ENCODE measurements at regions not wholly inside any gene's neighbourhood (a gene's known extent, or its start where the extent isn't known, plus 50 kb on each side); places are given as distances from the start of the nearest gene placed in this dataset.

DNA sequence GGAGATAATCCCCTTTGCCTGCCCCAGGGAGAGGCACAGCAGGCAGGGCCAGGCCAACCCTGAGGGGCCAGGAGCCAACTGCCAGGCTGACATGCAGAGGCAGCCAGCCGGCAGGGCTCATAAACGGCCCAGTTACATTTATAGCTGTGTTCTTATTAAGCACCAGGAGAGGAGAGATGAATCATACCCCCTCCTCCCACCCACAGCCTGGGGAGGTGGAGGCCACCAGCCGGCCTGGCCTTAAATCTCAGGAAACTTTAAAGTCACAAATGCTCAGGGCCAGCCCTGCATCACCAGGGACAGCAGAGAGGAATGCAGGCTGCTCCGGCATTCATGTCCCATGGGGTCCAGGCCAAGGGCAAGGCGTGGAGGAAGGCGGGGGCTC lies 177.2 kb downstream of the TMEM132E start:
- no peak for TF ChIP-seq POLR2AphosphoS5 (IDR thresholded peaks at IDR 0.05; ENCODE audit: insufficient read depth in 1 of 2, low read depth in 1 of 2)
- TF ChIP-seq, protein P1, sequence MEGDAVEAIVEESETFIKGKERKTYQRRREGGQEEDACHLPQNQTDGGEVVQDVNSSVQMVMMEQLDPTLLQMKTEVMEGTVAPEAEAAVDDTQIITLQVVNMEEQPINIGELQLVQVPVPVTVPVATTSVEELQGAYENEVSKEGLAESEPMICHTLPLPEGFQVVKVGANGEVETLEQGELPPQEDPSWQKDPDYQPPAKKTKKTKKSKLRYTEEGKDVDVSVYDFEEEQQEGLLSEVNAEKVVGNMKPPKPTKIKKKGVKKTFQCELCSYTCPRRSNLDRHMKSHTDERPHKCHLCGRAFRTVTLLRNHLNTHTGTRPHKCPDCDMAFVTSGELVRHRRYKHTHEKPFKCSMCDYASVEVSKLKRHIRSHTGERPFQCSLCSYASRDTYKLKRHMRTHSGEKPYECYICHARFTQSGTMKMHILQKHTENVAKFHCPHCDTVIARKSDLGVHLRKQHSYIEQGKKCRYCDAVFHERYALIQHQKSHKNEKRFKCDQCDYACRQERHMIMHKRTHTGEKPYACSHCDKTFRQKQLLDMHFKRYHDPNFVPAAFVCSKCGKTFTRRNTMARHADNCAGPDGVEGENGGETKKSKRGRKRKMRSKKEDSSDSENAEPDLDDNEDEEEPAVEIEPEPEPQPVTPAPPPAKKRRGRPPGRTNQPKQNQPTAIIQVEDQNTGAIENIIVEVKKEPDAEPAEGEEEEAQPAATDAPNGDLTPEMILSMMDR (IDR thresholded peaks at IDR 0.05): no peak

All from vagina (tissue), 2 donors.